Jurkat, Clone E6-1 (cell line): ENCODE measurements at regions not wholly inside any gene's neighbourhood (a gene's known extent, or its start where the extent isn't known, plus 50 kb on each side); places are given as distances from the start of the nearest gene placed in this dataset.

ENCODE experiments used
- DNase-seq: peaks from one replicate; pipeline ENCODE4 v3.0.0-alpha.2; 2011; ENCODE audit warnings: low read depth, low spot score
- H3K4me3 ChIP-seq: 2 replicates; pipeline ENCODE4 v1.5.1; 2011; ENCODE audit warnings: mild to moderate bottlenecking, low read length, control low read depth, moderate library complexity

GRCh38 chr11:98137437-98137836 is 883.3 kb upstream of the CNTN5 start:
- DNase-seq, result no peak
- no peak overlapping the region for H3K4me3 ChIP-seq

GRCh38 chr11:98143661-98144060 is 877.1 kb upstream of the CNTN5 start:
- DNase-seq, result no peak

GRCh38 chr11:98153752-98154151 is 867.0 kb upstream of the CNTN5 start:
- no peak for DNase-seq
- no peak overlapping the region for H3K4me3 ChIP-seq

More at GRCh38 chr11:98143661-98144060, 877.1 kb upstream of the CNTN5 start:
- H3K4me3 ChIP-seq, result no peak overlapping the region

- DNase-seq, result no peak
- H3K4me3 ChIP-seq, result no peak overlapping the region
These were observed 865.1 kb upstream of the CNTN5 start for GRCh38 chr11:98155696-98156095.

GRCh38 chr11:98177925-98178324 is 842.8 kb upstream of the CNTN5 start:
- DNase-seq, result no peak
- no peak overlapping the region for H3K4me3 ChIP-seq

- no peak overlapping the region for H3K4me3 ChIP-seq
- DNase-seq, result no peak
These were observed 840.2 kb upstream of the CNTN5 start for GRCh38 chr11:98180511-98180910.

- H3K4me3 ChIP-seq, result no peak overlapping the region
- no peak for DNase-seq
These were observed 839.8 kb upstream of the CNTN5 start for GRCh38 chr11:98180921-98181320.

GRCh38 chr11:98183034-98183433 is 837.7 kb upstream of the CNTN5 start:
- H3K4me3 ChIP-seq, result no peak overlapping the region
- DNase-seq, result no peak

- no peak for DNase-seq
- H3K4me3 ChIP-seq, result no peak overlapping the region
These were observed 835.5 kb upstream of the CNTN5 start for GRCh38 chr11:98185245-98185644.

GRCh38 chr11:98194611-98195010 is 826.1 kb upstream of the CNTN5 start:
- DNase-seq, result no peak
- H3K4me3 ChIP-seq, result no peak overlapping the region

GRCh38 chr11:98195300-98195699 is 825.4 kb upstream of the CNTN5 start:
- DNase-seq, result no peak
- H3K4me3 ChIP-seq, result no peak overlapping the region

- no peak overlapping the region for H3K4me3 ChIP-seq
- DNase-seq, result no peak
These were observed 813.7 kb upstream of the CNTN5 start for GRCh38 chr11:98207086-98207485.

GRCh38 chr11:98227278-98227677 is 793.5 kb upstream of the CNTN5 start:
- no peak overlapping the region for H3K4me3 ChIP-seq
- DNase-seq, result no peak

- no peak overlapping the region for H3K4me3 ChIP-seq
- no peak for DNase-seq
These were observed 790.1 kb upstream of the CNTN5 start for GRCh38 chr11:98230678-98231077.

- no peak overlapping the region for H3K4me3 ChIP-seq
- DNase-seq, result no peak
These were observed 786.1 kb upstream of the CNTN5 start for GRCh38 chr11:98234698-98235097.

- no peak for DNase-seq
- H3K4me3 ChIP-seq, result no peak overlapping the region
These were observed 776.9 kb upstream of the CNTN5 start for GRCh38 chr11:98243897-98244296.

GRCh38 chr11:98260983-98261382 is 759.8 kb upstream of the CNTN5 start:
- no peak overlapping the region for H3K4me3 ChIP-seq
- DNase-seq, result no peak

GRCh38 chr11:98277251-98277912 is 743.4 kb upstream of the CNTN5 start:
- DNase-seq, result no peak
- no peak overlapping the region for H3K4me3 ChIP-seq

- no peak overlapping the region for H3K4me3 ChIP-seq
- peak; percentile 55 for DNase-seq
These were observed 731.0 kb upstream of the CNTN5 start for GRCh38 chr11:98289617-98290263.

- H3K4me3 ChIP-seq, result no peak overlapping the region
- DNase-seq, result no peak
These were observed 724.5 kb upstream of the CNTN5 start for GRCh38 chr11:98296091-98296880.
